GM21423 (cell line): ENCODE measurements at regions not wholly inside any gene's neighbourhood (a gene's known extent, or its start where the extent isn't known, plus 50 kb on each side); places are given as distances from the start of the nearest gene placed in this dataset.

Source experiments
- ATAC-seq: cut with Tn5 transposase; IDR thresholded peaks from one replicate; pipeline ENCODE4 v1.9.1; 2021; ENCODE audit warnings: mild to moderate bottlenecking, moderate library complexity; ENCODE audit not compliant: unreplicated experiment

GRCh38 chr21:18460979-18461378 lies 57.4 kb upstream of the TMPRSS15 start:
- no peak for ATAC-seq

GRCh38 chr21:18461743-18462142 lies 58.2 kb upstream of the TMPRSS15 start:
- no peak for ATAC-seq

GRCh38 chr21:18467715-18468114 lies 64.1 kb upstream of the TMPRSS15 start:
- ATAC-seq, result peak; percentile 73

GRCh38 chr21:18468790-18469189 lies 65.2 kb upstream of the TMPRSS15 start:
- no peak for ATAC-seq

DNA sequence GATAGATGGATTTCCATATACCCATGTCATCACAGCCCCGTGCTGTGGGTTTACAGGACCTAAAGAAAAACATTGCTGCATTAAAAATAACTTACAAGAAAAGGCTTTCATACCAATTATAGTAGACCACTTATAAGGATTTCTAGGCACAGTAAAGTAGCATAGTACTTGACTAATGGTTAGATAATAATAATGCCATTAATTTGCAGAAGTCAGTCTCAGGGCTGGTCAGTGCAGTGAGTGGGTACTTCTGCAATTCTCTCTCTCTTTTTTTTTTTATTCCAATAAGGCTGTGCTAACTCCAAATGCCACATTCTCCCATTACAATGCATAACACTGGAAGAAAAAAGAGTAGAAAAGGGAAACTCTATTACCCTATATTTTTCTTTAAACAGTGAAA lies 73.1 kb upstream of the TMPRSS15 start:
- ATAC-seq, result no peak

DNA sequence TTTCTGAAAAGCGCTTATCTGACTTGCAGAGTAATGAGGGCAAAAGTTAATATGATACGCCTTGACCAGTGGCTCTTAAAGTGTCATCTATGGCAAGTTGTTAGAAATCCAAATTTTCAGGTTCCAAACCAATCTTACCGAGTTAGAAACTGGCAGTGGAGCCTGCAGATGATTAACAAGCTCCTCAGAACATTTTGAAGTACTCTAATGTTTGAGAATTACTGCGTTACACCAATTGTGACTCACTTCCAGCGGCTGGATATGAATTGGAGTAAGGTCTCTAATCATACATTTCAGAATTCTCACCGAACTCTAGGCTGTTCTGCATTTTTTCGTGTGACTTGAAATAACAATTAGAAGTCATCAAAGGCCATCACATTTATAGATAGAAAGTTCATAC lies 73.5 kb upstream of the TMPRSS15 start:
- no peak for ATAC-seq

DNA sequence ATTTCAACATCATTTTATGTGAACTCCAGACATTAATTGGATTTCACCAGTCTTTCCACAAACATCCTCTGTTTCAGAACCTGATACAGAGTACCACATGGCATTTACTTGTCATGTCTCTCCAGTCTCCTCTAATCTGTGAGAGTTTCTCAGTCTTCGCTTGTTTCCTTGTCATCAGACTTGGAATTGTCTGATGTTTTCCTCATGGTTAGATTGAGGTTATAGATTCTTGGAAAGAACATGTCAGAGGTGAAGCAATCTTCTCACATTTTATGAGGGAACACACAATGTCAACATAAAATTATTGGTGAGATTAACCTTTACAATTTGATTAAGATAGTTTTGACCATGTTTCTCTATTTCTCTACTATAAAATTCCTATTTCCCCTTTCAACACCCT lies 74.9 kb upstream of the TMPRSS15 start:
- no peak for ATAC-seq

DNA sequence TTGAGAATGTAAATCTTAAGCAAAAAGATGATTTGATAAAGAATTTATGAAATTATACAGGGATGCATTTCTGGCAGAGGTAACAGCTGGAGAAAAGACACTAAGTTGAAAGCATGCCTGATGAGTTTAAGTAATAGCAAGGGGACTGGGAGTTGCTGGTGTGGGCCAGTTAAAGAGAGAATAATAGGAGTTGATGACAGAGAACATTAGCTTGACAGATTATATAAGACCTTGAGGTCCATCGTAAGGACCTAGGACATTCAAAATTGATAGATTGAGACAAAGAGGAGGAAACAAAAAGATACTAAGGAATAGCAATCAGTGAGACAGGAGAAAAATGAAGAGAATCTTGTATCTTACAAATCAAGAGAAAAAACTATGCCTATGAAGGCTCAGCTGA lies 84.7 kb upstream of the TMPRSS15 start:
- no peak for ATAC-seq

- ATAC-seq, result no peak
These were observed 89.8 kb upstream of the TMPRSS15 start for GRCh38 chr21:18493422-18493821.

DNA sequence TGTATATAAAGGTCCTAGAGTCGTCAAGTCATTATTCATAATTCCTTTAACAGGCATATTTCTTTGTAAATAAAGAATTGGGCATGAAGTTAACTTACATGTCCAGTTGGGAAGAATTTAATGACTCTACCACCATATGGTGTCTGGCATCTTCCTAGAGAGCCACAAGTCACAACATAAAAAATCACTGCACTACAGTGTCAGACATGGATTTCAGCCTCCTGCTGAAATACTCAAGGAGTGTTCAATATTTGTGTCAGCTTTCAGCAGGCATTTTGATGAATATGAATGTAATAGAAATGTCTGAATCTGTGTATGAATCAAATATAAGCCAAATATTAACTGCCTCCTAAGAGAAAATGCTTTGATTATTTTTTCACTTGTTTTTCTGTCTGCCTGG lies 91.9 kb upstream of the TMPRSS15 start:
- ATAC-seq, result no peak

DNA sequence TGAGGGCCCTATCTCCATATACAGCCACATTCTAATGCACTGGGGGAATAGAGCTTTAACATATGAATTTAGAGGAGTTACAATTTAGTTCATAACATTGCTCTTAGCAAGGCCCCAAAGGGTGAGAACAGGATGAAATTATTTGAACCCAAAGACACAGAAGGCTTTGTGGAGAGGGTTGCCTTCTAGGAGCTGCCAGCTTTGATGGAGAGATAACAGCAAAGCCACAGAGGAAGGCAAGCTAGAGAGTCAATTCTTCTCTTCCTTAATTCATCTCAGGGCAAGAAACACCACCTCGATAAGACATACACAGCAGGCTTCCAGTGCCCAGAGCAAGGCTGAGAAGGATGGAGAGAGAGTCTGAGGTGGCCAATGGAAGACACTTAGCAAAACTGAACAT lies 94.8 kb upstream of the TMPRSS15 start:
- no peak for ATAC-seq

DNA sequence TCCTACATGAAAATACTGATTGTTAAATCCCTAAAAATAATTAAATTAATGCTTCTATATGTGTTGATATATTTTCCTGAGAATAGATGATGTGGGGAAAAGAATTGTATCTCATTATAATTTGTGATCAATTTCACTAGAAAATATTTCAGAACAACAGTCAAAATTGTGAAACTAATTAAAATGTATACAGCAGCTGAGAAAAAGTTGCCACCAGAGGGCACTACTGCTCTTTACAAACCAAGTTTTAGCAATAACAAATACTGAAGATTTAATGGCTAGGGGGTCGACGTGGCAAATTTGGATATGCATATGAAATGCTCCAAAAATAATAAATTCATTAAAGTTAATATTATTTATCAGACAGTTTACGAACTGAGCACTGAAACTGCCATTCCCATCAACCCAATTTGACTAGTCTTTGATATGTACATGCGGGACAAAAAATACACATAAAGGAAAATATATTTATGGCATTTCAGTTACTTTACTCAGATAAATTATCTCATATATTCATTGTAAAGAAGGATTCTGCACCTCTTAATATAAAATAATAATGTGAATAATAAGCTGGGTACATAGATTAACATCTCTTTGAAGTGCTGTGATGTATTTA lies 96.3 kb upstream of the TMPRSS15 start:
- no peak for ATAC-seq

- no peak for ATAC-seq
These were observed 114.5 kb upstream of the TMPRSS15 start for GRCh38 chr21:18518054-18518481.

GRCh38 chr21:18521204-18521603 lies 117.6 kb upstream of the TMPRSS15 start:
- no peak for ATAC-seq

DNA sequence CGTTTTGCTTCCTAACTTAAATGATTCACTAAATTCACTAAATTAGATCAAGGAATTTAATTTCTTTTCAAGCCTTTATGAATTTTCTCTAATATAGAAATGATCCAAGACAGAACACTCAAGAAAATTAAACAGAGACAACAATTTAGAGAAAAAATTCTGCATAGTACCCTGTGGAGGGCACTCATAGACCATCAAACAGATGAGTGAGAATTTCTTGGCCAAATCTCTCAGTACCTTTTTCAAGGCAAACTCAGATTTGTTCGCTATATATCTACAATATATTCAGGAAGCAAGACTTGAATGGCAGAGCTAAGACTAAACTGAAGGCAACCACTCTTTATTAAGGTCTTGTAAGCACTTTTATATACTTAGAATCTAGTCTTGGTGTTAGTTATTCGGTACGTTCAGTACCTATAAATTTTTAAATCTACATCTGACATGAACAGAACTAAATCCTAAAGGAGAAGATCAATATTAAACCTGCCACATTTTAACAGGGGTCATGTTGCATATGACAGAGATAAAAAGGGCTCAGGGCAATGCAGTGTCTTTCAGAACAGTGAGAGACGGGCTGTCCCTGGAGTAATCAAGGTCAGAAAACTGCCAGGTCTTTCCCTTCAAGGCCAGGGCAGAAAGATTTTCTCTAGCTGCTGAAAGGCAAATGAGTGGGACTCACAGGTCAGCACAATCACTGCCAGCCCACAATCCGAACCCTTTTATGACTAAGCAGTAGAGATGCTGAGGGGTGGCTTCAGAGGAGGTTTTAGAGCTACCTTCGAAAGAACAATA lies 118.8 kb upstream of the TMPRSS15 start:
- ATAC-seq, result no peak

DNA sequence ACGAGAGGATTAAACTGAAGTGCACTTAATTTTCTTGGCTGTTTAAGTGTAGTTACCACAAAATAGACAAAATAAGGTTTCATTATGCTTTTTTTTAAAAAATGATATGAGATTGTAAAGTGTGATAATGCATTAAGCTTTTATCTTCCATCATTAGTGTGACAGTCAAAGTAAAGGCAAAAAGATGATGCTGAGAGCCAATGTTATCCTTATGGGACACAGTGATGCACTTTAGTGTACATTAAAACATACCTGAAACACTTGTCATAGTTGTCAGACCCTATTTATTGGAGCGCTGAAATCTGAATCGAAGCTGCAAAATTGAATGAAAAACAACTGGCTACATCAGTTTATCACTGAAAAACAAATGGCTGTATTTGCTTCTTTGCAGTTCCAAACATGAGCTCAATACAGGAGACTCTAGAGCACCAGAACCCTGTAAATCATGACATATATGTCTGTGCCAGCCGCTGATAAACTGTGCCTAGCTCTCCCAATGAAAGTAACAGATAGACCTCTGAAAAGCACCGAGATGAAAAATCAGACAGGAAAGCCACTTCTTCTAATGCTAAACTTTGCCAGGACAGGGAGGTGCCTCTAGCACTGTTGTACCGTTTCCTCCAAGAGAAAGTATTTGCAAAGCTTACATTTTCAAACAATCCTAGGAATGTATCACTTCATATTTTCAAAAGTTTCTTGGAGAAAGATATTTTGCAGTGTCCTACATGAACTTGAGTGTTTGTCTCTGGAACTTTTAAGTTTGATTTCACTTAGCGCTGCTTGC lies 120.7 kb upstream of the TMPRSS15 start:
- ATAC-seq, result no peak

- ATAC-seq, result no peak
These were observed 125.7 kb upstream of the TMPRSS15 start for GRCh38 chr21:18529254-18529653.

DNA sequence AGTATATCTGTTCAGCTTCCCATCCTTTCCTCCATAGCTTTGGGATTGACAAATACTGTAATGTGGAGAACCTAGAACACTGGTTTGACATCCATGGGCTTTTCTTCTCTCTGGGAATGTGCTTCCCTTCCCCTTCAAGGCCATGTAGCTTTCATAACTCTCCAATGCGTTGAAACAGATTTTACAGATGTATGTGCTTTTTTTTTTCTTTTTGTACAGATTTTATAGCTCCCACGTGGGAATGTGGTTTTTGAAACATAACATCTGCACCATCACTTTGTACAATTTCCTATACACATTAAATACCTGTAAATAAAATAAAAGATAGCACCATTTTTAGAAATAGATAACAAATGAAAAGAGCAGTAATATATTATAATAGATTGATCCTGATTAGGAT lies 138.5 kb upstream of the TMPRSS15 start:
- no peak for ATAC-seq

DNA sequence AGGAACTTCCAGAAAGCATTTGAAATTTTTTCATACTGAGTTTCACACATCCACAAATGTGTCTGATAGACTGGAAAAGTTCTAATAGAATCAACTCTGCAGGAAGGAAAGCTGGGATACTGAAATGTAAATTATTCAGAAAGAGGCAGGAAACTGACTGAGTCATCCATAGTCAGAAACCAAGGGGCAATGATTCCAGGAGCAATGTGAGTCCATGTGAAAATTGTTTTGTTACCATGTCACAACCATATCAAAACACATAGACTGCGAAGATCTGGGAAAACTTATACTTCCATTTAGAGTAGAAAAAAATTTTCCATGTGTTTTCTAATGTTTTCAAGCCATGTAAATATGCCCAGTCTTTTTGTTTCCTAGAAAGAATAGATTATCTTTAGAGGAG lies 142.3 kb upstream of the TMPRSS15 start:
- ATAC-seq, result no peak

- ATAC-seq, result no peak
These were observed 143.8 kb upstream of the TMPRSS15 start for GRCh38 chr21:18547347-18547746.

DNA sequence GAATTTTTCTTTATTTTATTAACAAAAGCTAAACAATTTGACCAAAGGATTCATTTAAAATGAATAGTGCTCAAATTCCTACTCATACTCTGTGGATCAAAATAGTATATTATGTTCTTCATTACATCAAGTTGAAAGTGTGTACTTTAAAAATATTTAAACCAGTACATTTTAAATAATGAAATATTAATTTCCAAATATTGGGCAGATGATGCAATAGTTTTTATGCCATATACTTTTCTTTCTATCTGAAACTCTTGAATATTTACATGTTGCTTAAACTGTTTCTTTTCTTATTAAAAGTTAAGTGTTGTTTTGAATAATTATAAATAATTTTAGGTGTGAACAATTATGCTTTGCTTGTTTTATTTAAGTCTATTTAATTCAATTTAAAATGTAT lies 144.7 kb upstream of the TMPRSS15 start:
- no peak for ATAC-seq
